IMR-90 (cell line): ENCODE measurements at regions not wholly inside any gene's neighbourhood (a gene's known extent, or its start where the extent isn't known, plus 50 kb on each side); places are given as distances from the start of the nearest gene placed in this dataset.

ENCODE experiments used
- ATAC-seq: fragments of 200-7000 bp; cut with Tn5 transposase; 2 replicates; pipeline ENCODE4 v1.9.1; 2020; ENCODE audit warnings: low read depth, mild to moderate bottlenecking, moderate library complexity
- BruUV-seq: library from RNA; stranded (reverse); fragments of 400-500 nt; replicated peaks from 2 replicates; lab custom pipeline; 2021; lab: Mats Ljungman, UMichigan
- CTCF ChIA-PET: fragments of 300-600 bp; formaldehyde crosslinking; extraction: SDS; loops from one replicate; lab custom pipeline; 2021; ENCODE audit warnings: antibody characterized with exemption; lab: Yijun Ruan, JAX
- POLR2A ChIA-PET: fragments of 300-600 bp; sonication (Branson Sonifier 250); formaldehyde crosslinking; loops from one replicate; lab custom pipeline; 2022; ENCODE audit warnings: antibody characterized with exemption; ENCODE audit not compliant: unreplicated experiment; lab: Charles Lee
- DNase-seq: peaks from one replicate; pipeline ENCODE4 v3.0.0; 2013
- H2AFZ ChIP-seq: replicated peaks from 2 replicates; pipeline ENCODE3; 2013; ENCODE audit warnings: low read length, mild to moderate bottlenecking; ENCODE audit not compliant: poor library complexity
- H2AK5ac ChIP-seq: 2 replicates; pipeline ENCODE4 v1.6.1; 2013; ENCODE audit warnings: low read depth, low read length, inconsistent platforms
- H2AK9ac ChIP-seq: replicated peaks from 2 replicates; pipeline ENCODE3; 2013; ENCODE audit warnings: mild to moderate bottlenecking, low read depth, low read length, moderate library complexity; ENCODE audit not compliant: poor library complexity
- H2BK120ac ChIP-seq: 2 replicates; pipeline ENCODE4 v1.6.1; 2013; ENCODE audit warnings: low read depth, low read length, inconsistent platforms
- H2BK15ac ChIP-seq: 3 replicates; pipeline ENCODE4 v1.6.1; 2013; ENCODE audit warnings: low read depth, low read length, inconsistent platforms
- H2BK20ac ChIP-seq: 2 replicates; pipeline ENCODE4 v1.6.1; 2013; ENCODE audit warnings: low read depth, mild to moderate bottlenecking, inconsistent platforms, low read length, moderate library complexity
- H2BK5ac ChIP-seq: 2 replicates; pipeline ENCODE4 v1.6.1; 2013; ENCODE audit warnings: mild to moderate bottlenecking, low read depth, low read length, inconsistent platforms; ENCODE audit not compliant: poor library complexity, severe bottlenecking
- H3K14ac ChIP-seq: replicated peaks from 2 replicates; pipeline ENCODE4 v1.6.1; 2013; ENCODE audit warnings: low read depth, low read length, inconsistent platforms
- H3K18ac ChIP-seq: 2 replicates; pipeline ENCODE4 v1.6.1; 2013; ENCODE audit warnings: low read depth, low read length, control low read depth
- H3K23ac ChIP-seq: 2 replicates; pipeline ENCODE4 v1.6.1; 2013; ENCODE audit warnings: low read depth, low read length, inconsistent platforms
- H3K27ac ChIP-seq: 2 replicates; pipeline ENCODE4 v1.5.1; 2013; ENCODE audit warnings: mild to moderate bottlenecking, control low read depth, low read length; ENCODE audit not compliant: insufficient read depth
- H3K27me3 ChIP-seq: 2 replicates; pipeline ENCODE4 v1.6.1; 2013; ENCODE audit warnings: low read length; ENCODE audit not compliant: control insufficient read depth, insufficient read depth
- H3K36me3 ChIP-seq: 2 replicates; pipeline ENCODE4 v1.6.1; 2013; ENCODE audit warnings: low read length, mixed read lengths; ENCODE audit not compliant: control insufficient read depth, insufficient read depth
- H3K4ac ChIP-seq: 2 replicates; pipeline ENCODE4 v1.6.1; 2013; ENCODE audit warnings: low read depth, low read length, inconsistent platforms
- H3K4me1 ChIP-seq: 2 replicates; pipeline ENCODE4 v1.6.1; 2013; ENCODE audit warnings: low read length, mixed read lengths; ENCODE audit not compliant: control insufficient read depth, insufficient read depth
- H3K4me2 ChIP-seq: 2 replicates; pipeline ENCODE4 v1.6.1; 2013; ENCODE audit warnings: low read depth, mild to moderate bottlenecking, control low read depth, low read length, moderate library complexity
- H3K4me3 ChIP-seq: 2 replicates; pipeline ENCODE4 v1.5.1; 2013; ENCODE audit warnings: low read depth, mild to moderate bottlenecking, control low read depth, low read length, moderate library complexity; ENCODE audit not compliant: insufficient read depth
- H3K56ac ChIP-seq: 2 replicates; pipeline ENCODE4 v1.6.1; 2013; ENCODE audit warnings: low read length, inconsistent platforms; ENCODE audit not compliant: insufficient read depth; ENCODE audit errors: extremely low read depth
- H3K79me1 ChIP-seq, 2 experiments: 2 replicates each; pipeline ENCODE4 v1.6.1; 2013; ENCODE audit warnings: low read length in 2 of 2, inconsistent platforms in 1 of 2, low read depth in 1 of 2
- H3K9ac ChIP-seq: 2 replicates; pipeline ENCODE4 v1.6.1; 2013; ENCODE audit warnings: low read depth, low read length, control low read depth
- H3K9me1 ChIP-seq: 2 replicates; pipeline ENCODE4 v1.6.1; 2013; ENCODE audit warnings: low read length, inconsistent platforms; ENCODE audit not compliant: insufficient read depth
- H3K9me3 ChIP-seq: 2 replicates; pipeline ENCODE4 v1.6.1; 2013; ENCODE audit warnings: low read length; ENCODE audit not compliant: control insufficient read depth, insufficient read depth
- H4K20me1 ChIP-seq: 2 replicates; pipeline ENCODE4 v1.6.1; 2013; ENCODE audit warnings: low read length, inconsistent platforms; ENCODE audit not compliant: insufficient read depth
- H4K5ac ChIP-seq: 2 replicates; pipeline ENCODE4 v1.6.1; 2013; ENCODE audit warnings: mild to moderate bottlenecking, low read depth, low read length, control low read depth
- H4K8ac ChIP-seq, 2 experiments: 2 replicates each; pipeline ENCODE4 v1.6.1; 2013; ENCODE audit warnings: low read depth in 2 of 2, low read length in 2 of 2, control low read depth in 1 of 2, inconsistent platforms in 1 of 2
- H4K91ac ChIP-seq: 2 replicates; pipeline ENCODE4 v1.6.1; 2013; ENCODE audit warnings: low read depth, low read length, inconsistent platforms; ENCODE audit not compliant: insufficient read depth
- BHLHE40 ChIP-seq: fragments of 150-350 bp; IDR thresholded peaks from 2 replicates; pipeline ENCODE4 v1.6.1; 2016; ENCODE audit warnings: mild to moderate bottlenecking, low read depth, low read length
- CEBPB ChIP-seq: IDR thresholded peaks from 2 replicates; pipeline ENCODE4 v1.6.1; 2012; ENCODE audit warnings: low read depth, low read length, improper control_type of control experiment
- ELK1 ChIP-seq: fragments of 150-350 bp; IDR thresholded peaks from 2 replicates; pipeline ENCODE4 v1.6.1; 2016; ENCODE audit warnings: low read depth, mild to moderate bottlenecking, low read length, moderate library complexity, borderline replicate concordance
- FOS ChIP-seq: fragments of 150-350 bp; IDR thresholded peaks from 2 replicates; pipeline ENCODE4 v1.6.1; 2016; ENCODE audit warnings: low read depth, low read length
- MAFK ChIP-seq: IDR thresholded peaks from 2 replicates; pipeline ENCODE4 v1.6.1; 2012; ENCODE audit warnings: low read depth, low read length, improper control_type of control experiment
- MAZ ChIP-seq: IDR thresholded peaks from 2 replicates; pipeline ENCODE4 v1.6.1; 2012; ENCODE audit warnings: low read depth, mild to moderate bottlenecking, low read length, improper control_type of control experiment, moderate library complexity, borderline replicate concordance
- MXI1 ChIP-seq: IDR thresholded peaks from 2 replicates; pipeline ENCODE4 v1.6.1; 2012; ENCODE audit warnings: low read depth, mild to moderate bottlenecking, low read length, moderate library complexity, borderline replicate concordance
- NFE2L2 ChIP-seq: fragments of 150-350 bp; IDR thresholded peaks from 2 replicates; pipeline ENCODE4 v1.6.1; 2016; ENCODE audit warnings: low read depth, mild to moderate bottlenecking, low read length
- POLR2A ChIP-seq: IDR thresholded peaks from 2 replicates; pipeline ENCODE4 v1.6.1; 2012; ENCODE audit warnings: mild to moderate bottlenecking, low read depth, low read length
- RFX5 ChIP-seq: IDR thresholded peaks from 2 replicates; pipeline ENCODE4 v1.8.0; 2012; ENCODE audit warnings: low read depth, mild to moderate bottlenecking, low read length, moderate library complexity
- SMC3 ChIP-seq: fragments of 150-350 bp; IDR thresholded peaks from 2 replicates; pipeline ENCODE4 v1.6.1; 2016; ENCODE audit warnings: low read depth, mild to moderate bottlenecking, antibody characterized with exemption, low read length, moderate library complexity
- WGBS, 2 experiments: methylation state at CpG; one replicate each; pipeline versions ENCODE4 v1.1.5 to v1.1.7; 2013; ENCODE audit warnings: missing lambda C conversion rate in 2 of 2; ENCODE audit not compliant: insufficient read length in 1 of 2; ENCODE audit errors: extremely low coverage in 2 of 2; 5-methylcytosine and 5-hydroxymethylcytosine counted together
- dilution Hi-C: fragments of 300-500 bp; cut with HindIII; formaldehyde crosslinking; loops from one replicate; pipeline ENCODE4 v1.14.3; 2018; ENCODE audit warnings: low sequenced_read_pairs; ENCODE audit not compliant: unreplicated experiment
- in situ Hi-C: fragments of 300-500 bp; cut with MboI; formaldehyde crosslinking; loops from 3 replicates; pipeline ENCODE4 v1.14.3; 2019; ENCODE audit warnings: low sequenced_read_pairs, inconsistent platforms, mixed read lengths
- intact Hi-C: fragments of 100-400 bp; cut with micrococcal nuclease; formaldehyde crosslinking; loops from 2 replicates; pipeline ENCODE4 v1.10.0; 2022

- H3K4ac ChIP-seq, result no peak overlapping the region
- no CpG with 5 or more reads among the region's 4 CpGs for WGBS, 2 experiments
- no peaks in the 10 kb centered on the region for H3K79me1 ChIP-seq
Measured at GRCh38 chr1:212551929-212552328, 56.6 kb upstream of the ATF3 start.

More at GRCh38 chr1:212551929-212552328, 56.6 kb upstream of the ATF3 start:
- dilution Hi-C loops (no loop called here), in situ Hi-C loops (no loop called here), intact Hi-C loops (no loop called here)
- no peak overlapping the region for H3K4me2 ChIP-seq
- H2BK15ac ChIP-seq, result no peak overlapping the region
- H4K8ac ChIP-seq, result no peak overlapping the region
- H3K9ac ChIP-seq, result no peak overlapping the region
- H2BK5ac ChIP-seq, result no peak overlapping the region
- no peak overlapping the region for H4K5ac ChIP-seq
- H3K9me1 ChIP-seq, result no peaks in the 10 kb centered on the region
- DNase-seq (no peak), ATAC-seq (no peak)
- H2BK120ac ChIP-seq, result no peak overlapping the region
- no peak overlapping the region for H3K18ac ChIP-seq
- no TSS peak for BruUV-seq
- H2BK20ac ChIP-seq, result no peak overlapping the region
- H3K23ac ChIP-seq, result no peak overlapping the region
- no peaks in the 10 kb centered on the region for H3K36me3 ChIP-seq
- ChIA-PET CTCF (no interaction called here), POLR2A (no interaction called here)
- H2AFZ ChIP-seq, result no peak overlapping the region
- no peak overlapping the region for H3K14ac ChIP-seq
- no peak overlapping the region for H3K56ac ChIP-seq
- TF ChIP-seq MXI1, result no peak
- TF ChIP-seq FOS, result no peak
- no peak for TF ChIP-seq POLR2A
- TF ChIP-seq CEBPB, result no peak
- no peak for TF ChIP-seq MAZ
- no peak for TF ChIP-seq MAFK
- TF ChIP-seq SMC3, result no peak
- no peak for TF ChIP-seq RFX5
- no peak for TF ChIP-seq ELK1
- no peak for TF ChIP-seq BHLHE40
- TF ChIP-seq NFE2L2, result no peak
- H4K91ac ChIP-seq, result no peak overlapping the region
- no peak overlapping the region for H2AK5ac ChIP-seq
- no peaks in the 10 kb centered on the region; the same call in 1 of the 2 replicates for H3K9me3 ChIP-seq
- H4K20me1 ChIP-seq, result no peaks in the 10 kb centered on the region
- H3K4me3 ChIP-seq, result no peak overlapping the region
- peaks cover 2% of the 10 kb centered on the region for H3K27me3 ChIP-seq
- H2AK9ac ChIP-seq, result no peak overlapping the region
- no peak overlapping the region for H3K27ac ChIP-seq
- no peaks in the 10 kb centered on the region for H3K4me1 ChIP-seq
